Gastroesophageal sphincter (tissue), 3 donors: ENCODE measurements at regions not wholly inside any gene's neighbourhood (a gene's known extent, or its start where the extent isn't known, plus 50 kb on each side); places are given as distances from the start of the nearest gene placed in this dataset.

Experiments
- CTCF ChIP-seq, 4 experiments: fragments of 200-600 bp in 2 of 4; fragments of 450-650 bp in 2 of 4; sonication (generic) in 1 of 4; IDR thresholded peaks; one replicate each; pipeline ENCODE4 v1.5.1; 2017 to 2019; ENCODE audit warnings: antibody characterized with exemption in 4 of 4, mild to moderate bottlenecking in 2 of 4, moderate library complexity in 2 of 4
- EP300 ChIP-seq: sonication (generic); formaldehyde crosslinking; IDR thresholded peaks from one replicate; pipeline ENCODE4 v1.6.1; 2017; ENCODE audit warnings: antibody characterized with exemption, mild to moderate bottlenecking
- POLR2A ChIP-seq, 2 donors: fragments of 450-650 bp; IDR thresholded peaks; one replicate each; pipeline ENCODE4 v1.6.1; 2017; ENCODE audit warnings: antibody characterized with exemption in 2 of 2, mild to moderate bottlenecking in 2 of 2, moderate library complexity in 1 of 2
- POLR2AphosphoS5 ChIP-seq: sonication (generic); formaldehyde crosslinking; IDR thresholded peaks from one replicate; pipeline ENCODE4 v1.6.1; 2017; ENCODE audit warnings: antibody characterized with exemption

GRCh38 chr12:93145086-93145485 lies 216.0 kb upstream of the EEA1 start:
- TF ChIP-seq CTCF (IDR thresholded peaks at IDR 0.05) (no peak), EP300 (no peak), POLR2A (IDR thresholded peaks at IDR 0.05) (no peak), POLR2AphosphoS5 (no peak)
